C4-2B (cell line): ENCODE measurements at regions not wholly inside any gene's neighbourhood (a gene's known extent, or its start where the extent isn't known, plus 50 kb on each side); places are given as distances from the start of the nearest gene placed in this dataset.

Experiments
- ZFX ChIP-seq: fragments of 450-650 bp; IDR thresholded peaks from 2 replicates; pipeline ENCODE4 v1.6.1; 2017
- TF ChIP-seq, protein P1 (sequence below): fragments of 450-650 bp; conservative IDR thresholded peaks from 2 replicates; pipeline ENCODE4 v1.5.1; 2017; ENCODE audit warnings: mild to moderate bottlenecking

- TF ChIP-seq, protein P1, sequence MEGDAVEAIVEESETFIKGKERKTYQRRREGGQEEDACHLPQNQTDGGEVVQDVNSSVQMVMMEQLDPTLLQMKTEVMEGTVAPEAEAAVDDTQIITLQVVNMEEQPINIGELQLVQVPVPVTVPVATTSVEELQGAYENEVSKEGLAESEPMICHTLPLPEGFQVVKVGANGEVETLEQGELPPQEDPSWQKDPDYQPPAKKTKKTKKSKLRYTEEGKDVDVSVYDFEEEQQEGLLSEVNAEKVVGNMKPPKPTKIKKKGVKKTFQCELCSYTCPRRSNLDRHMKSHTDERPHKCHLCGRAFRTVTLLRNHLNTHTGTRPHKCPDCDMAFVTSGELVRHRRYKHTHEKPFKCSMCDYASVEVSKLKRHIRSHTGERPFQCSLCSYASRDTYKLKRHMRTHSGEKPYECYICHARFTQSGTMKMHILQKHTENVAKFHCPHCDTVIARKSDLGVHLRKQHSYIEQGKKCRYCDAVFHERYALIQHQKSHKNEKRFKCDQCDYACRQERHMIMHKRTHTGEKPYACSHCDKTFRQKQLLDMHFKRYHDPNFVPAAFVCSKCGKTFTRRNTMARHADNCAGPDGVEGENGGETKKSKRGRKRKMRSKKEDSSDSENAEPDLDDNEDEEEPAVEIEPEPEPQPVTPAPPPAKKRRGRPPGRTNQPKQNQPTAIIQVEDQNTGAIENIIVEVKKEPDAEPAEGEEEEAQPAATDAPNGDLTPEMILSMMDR = no peak
- no peak for TF ChIP-seq ZFX
These were observed 66.1 kb downstream of the SIX6 start for GRCh38 chr14:60575008-60575407.
